Erythroblast (primary cell): ENCODE measurements at regions not wholly inside any gene's neighbourhood (a gene's known extent, or its start where the extent isn't known, plus 50 kb on each side); places are given as distances from the start of the nearest gene placed in this dataset.

Source experiments
- GATA1 ChIP-seq: IDR thresholded peaks from 2 replicates; pipeline ENCODE4 v1.6.1; 2011; ENCODE audit warnings: low read depth, mild to moderate bottlenecking, control low read depth, low read length, moderate library complexity
- POLR2A ChIP-seq: IDR thresholded peaks from 2 replicates; pipeline ENCODE4 v1.6.1; 2011; ENCODE audit warnings: mild to moderate bottlenecking, low read length

GRCh38 chr12:127296591-127296990 is 970.4 kb upstream of the TMEM132C start:
- TF ChIP-seq POLR2A (no peak), GATA1 (no peak)
